Stimulated activated CD8-positive, alpha-beta memory T cell treated with anti-CD3 and anti-CD28 coated beads, Interleukin-2, amount 100 ng/mL, for 1 hour (primary cell): ENCODE measurements at regions not wholly inside any gene's neighbourhood (a gene's known extent, or its start where the extent isn't known, plus 50 kb on each side); places are given as distances from the start of the nearest gene placed in this dataset.
"Not testable (repeated sequence)": the region's sequence is repeated elsewhere in the genome, so short reads cannot be mapped to it uniquely, and the experiment has no call there.

Experiments used
- DNase-seq, 2 donors: peaks; one replicate each; pipeline ENCODE4 v3.0.0-alpha.2; 2020; ENCODE audit warnings: low read depth in 2 of 2

DNA sequence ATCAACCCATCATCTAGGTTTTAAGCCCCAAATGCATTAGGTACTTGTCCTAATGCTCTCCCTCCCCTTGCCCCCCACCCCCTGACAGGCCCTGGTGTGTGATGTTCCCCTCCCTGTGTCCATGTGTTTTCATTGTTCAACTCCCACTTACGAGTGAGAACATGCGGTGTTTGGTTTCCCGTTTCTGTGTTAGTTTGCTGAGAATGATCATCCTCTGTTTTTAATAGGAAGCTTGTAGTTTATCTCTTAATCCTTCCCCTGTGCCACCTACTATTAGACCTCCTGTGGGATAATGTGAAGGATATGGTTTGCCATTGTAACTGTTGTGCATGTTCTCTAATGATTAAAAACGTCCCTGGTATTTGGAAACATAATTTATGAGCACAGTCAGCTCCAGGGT is 299.4 kb upstream of the USP24 start:
- DNase-seq = not testable (repeated sequence)

GRCh38 chr1:55512466-55512865 is 297.3 kb upstream of the USP24 start:
- no peak for DNase-seq

DNA sequence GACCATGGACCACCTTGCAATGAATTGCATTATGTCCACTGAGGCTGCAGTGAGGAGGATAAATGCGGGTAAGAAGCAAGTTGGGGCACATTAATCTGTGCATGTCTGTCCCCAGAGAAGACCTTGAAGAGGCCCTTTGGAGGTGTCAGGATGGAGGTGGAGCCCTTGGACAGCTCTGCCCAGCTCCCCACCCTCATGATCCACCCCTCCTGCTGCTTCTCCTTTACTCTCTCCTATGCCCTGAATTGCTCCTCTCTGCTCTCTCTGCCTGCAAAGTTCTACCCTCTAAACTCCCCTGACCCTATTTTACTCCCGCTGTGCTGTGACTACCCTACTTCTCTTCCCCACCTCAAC is 292.4 kb upstream of the USP24 start:
- no peak for DNase-seq

- no peak for DNase-seq
Measured at GRCh38 chr1:55506740-55507577, 291.8 kb upstream of the USP24 start.

DNA sequence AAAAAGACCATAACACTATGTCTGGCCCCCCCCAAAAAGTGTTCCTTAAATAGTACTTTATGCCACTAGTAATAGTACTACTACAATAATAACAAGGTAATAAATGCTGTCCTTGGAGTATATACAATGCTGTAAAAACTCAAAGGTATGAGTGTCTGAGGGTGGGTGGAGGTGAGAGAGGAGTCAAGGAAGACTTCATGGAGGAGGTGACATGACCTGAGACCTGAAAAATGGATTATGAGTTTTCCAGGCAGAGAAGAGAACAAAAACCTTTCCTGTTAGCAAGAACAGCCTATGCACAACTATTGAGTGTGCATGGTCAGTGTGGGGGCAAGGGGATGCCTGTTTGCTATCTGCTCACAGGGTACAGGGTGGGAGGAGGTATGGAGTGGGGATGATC is 290.2 kb upstream of the USP24 start:
- no peak for DNase-seq

DNA sequence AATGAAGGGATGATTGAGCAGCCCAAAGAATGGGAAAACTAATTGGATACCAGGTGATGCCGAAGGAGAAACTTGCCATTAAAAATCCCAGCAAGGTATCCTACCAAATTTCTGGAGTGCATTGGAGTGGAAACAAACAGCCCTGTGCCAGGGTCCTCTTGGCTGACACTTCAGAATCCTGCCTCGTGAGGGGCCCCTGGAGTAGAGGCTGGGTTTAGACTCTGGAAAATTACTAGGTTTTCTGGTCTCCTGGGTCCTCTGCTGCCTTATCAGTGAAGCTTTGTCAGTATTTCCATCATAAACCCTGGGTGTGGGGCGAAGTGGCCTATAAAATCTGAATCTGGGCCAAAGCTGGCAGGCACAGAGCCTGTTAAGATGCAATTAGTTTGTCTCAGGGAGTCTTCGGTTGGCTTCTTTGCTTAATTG is 289.2 kb upstream of the USP24 start:
- no peak for DNase-seq

DNA sequence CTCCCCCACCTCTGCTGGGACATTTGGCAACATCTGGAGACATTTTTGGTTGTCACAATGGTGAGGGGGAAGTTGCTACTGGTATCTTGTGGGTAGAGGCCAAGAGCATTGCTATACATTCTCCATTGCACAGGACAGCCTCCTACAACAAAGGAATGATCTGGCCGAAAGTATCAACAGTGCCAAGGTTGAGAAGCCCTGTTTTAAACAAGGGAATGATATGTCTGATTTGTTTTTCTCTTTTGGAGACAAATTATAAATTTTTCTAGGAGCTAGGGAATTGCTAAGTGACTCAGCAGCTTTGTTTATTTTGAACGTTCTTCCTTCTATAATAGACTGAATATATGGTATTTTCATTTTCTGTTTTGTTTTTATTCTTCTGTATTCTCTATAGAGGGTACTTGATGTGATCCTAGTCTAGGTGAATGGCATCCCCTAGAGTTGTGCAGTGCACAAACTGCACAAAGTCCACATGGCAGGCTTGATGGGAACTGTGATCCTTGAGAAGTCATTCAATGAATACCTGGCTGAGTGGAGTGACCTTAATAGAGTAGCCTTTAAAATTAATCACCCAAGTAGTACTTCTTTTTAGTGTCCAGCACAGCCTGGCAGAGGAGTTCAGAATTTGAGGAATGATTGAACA is 288.6 kb upstream of the USP24 start:
- DNase-seq = no peak

- no peak for DNase-seq
Measured at GRCh38 chr1:55500601-55501000, 285.4 kb upstream of the USP24 start.

- no peak for DNase-seq
Measured at GRCh38 chr1:55490547-55490946, 275.4 kb upstream of the USP24 start.

DNA sequence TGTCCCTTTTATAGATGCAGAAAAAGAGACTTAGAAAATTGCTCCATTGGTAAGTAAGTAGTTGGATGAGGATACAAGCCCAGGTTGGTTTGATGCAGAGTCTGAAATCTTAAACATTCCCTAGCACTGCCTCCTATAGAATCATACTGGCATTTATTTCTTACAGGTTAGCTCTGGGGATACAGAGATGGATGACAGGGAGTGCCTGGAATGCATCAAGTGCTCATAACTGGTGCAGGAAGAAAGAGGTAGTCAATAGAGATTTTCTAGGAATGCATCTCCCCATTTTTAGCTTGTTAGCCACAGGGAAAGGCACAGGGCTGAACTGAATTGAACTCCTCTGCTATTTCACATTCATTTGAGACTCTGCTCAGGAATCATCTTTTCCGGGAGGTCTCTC is 269.0 kb upstream of the USP24 start:
- DNase-seq = no peak

GRCh38 chr1:55483523-55483922 is 268.4 kb upstream of the USP24 start:
- DNase-seq = no peak

DNA sequence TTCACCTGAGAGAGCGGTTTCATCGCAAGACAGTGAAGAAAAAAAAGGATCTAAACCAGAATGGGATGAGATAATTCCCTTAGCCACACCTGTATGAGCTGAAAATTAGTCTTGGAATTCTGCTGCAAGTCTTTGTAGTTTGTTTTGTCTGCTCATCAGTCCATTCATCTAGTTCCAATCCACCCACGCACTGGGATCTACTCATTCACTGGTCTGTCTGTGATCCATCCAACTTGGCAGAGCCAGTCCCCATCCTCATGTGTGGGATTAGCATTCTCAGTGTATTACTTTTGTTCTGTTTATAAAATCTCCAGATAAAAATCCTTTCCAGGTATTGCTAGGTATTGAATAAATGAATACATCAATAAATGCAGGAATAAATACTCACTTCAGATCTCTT is 266.5 kb upstream of the USP24 start:
- DNase-seq = no peak

DNA sequence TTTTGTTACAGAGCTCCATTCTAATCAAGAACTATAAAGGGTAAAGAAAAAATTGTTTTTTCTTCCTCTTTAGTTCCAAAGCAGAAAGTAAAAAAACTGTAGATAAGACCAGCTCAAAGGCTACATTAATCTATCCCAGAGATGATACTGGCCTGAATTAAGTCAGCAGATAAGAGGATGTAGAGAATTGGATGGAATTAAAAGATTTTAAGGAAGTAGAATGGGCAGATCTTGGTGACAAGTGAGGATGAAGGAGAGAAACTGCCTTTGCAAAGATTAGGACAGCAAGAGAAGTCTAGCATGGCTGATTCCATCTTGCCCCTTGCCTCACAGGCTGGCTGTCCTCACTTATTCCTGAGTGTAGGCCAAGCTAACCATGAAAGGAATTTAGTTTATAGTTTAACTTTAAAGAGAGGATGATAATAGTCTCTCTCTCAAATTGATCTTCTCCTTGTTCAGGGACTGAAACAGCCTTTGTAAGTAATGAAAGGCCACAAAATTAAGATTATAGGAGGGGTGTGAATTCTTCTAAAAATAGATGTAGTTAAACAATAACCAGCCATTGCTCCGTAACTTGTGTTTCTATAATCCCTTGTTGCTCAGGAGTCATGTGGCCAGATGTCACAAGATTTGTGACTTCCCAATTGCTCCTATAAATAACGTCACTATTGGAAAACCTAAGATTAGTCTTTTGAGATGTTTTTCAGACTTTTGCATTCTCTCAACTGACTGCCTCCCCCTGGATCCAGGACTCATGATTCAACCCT is 265.0 kb upstream of the USP24 start:
- no peak for DNase-seq

- no peak for DNase-seq
Measured at GRCh38 chr1:55478742-55479141, 263.6 kb upstream of the USP24 start.

GRCh38 chr1:55477953-55478352 is 262.8 kb upstream of the USP24 start:
- DNase-seq = no peak

- DNase-seq = no peak
Measured at GRCh38 chr1:55476445-55477015, 261.4 kb upstream of the USP24 start.

GRCh38 chr1:55474168-55474786 is 259.1 kb upstream of the USP24 start:
- no peak for DNase-seq

DNA sequence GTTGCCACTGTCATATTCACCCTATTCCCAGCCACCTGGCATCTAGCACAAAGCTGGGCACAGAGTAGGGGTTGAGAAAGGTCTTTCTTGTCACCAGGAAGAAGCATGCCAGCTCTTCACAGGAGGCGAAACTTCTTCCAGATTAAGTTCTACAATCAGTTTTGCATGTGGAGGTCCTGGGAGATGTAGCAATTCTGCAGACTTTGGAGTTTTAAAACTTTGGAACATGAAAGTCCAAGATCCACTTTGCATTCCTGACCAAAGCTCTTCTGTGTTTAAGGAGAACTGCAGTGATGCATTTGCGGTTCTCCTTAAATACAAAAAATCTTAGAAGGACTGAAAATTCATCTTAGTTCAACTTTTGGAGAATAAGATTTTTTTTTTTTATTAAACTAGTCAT is 258.5 kb upstream of the USP24 start:
- no peak for DNase-seq

GRCh38 chr1:55472784-55473183 is 257.6 kb upstream of the USP24 start:
- no peak for DNase-seq

DNA sequence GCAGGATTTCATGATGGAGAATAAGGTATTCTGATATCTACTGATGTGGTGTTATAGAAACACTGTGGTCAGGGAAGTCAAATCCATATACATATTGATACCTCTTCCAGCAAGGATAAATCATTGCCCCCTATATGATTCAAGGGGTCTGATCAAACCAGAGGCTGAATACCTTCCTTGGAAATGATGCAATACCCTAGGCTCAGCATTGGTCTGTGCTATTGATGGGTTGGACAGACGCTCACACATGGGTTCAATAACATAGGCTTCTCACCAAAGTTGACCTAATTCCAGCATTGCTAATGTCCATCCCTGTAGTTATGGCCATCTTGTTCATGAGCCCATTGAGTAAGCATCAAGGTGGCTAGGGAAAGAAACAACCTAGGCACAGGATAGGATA is 257.0 kb upstream of the USP24 start:
- no peak for DNase-seq

- DNase-seq = no peak
Measured at GRCh38 chr1:55468142-55468795, 253.1 kb upstream of the USP24 start.
